ENCODE measurements at regions not wholly inside any gene's neighbourhood (a gene's known extent, or its start where the extent isn't known, plus 50 kb on each side); places are given as distances from the start of the nearest gene placed in this dataset.
"Not testable (repeated sequence)": the region's sequence is repeated elsewhere in the genome, so short reads cannot be mapped to it uniquely, and the experiment has no call there.

- no peak overlapping the region for H3K4me3 ChIP-seq (ENCODE audit: low read length in 3 of 3)
- H3K27ac ChIP-seq (ENCODE audit: low read depth, low read length): no peak overlapping the region
- no peak overlapping the region for H3K9ac ChIP-seq (ENCODE audit: low read depth in 1 of 3, low read length in 3 of 3)
- H3K36me3 ChIP-seq (ENCODE audit: control insufficient read depth in 3 of 3, insufficient read depth in 3 of 3, low read length in 3 of 3): no peaks in the 10 kb centered on the region
- no peaks in the 10 kb centered on the region for H3K9me3 ChIP-seq (ENCODE audit: control insufficient read depth in 3 of 3, low read length in 3 of 3)
- H3K4me1 ChIP-seq (ENCODE audit: control insufficient read depth in 3 of 3, insufficient read depth in 3 of 3, low read length in 3 of 3): peaks cover 17 to 30% (median 21%) of the 10 kb centered on the region in 3 donors
- no peaks in the 10 kb centered on the region for H3K27me3 ChIP-seq (ENCODE audit: control insufficient read depth in 3 of 3, insufficient read depth in 3 of 3, low read length in 3 of 3)
These were observed 92.3 kb upstream of the CD44 start for GRCh38 chr11:35046681-35047080.

GRCh38 chr11:35047179-35047578 is 91.8 kb upstream of the CD44 start:
- no peak overlapping the region for H3K27ac ChIP-seq (ENCODE audit: low read depth, low read length)
- no peaks in the 10 kb centered on the region for H3K9me3 ChIP-seq (ENCODE audit: control insufficient read depth in 3 of 3, low read length in 3 of 3)

GRCh38 chr11:35047769-35048168 is 91.2 kb upstream of the CD44 start:
- H3K9ac ChIP-seq (ENCODE audit: low read depth in 1 of 3, low read length in 3 of 3): no peak overlapping the region
- H3K4me1 ChIP-seq (ENCODE audit: control insufficient read depth in 3 of 3, insufficient read depth in 3 of 3, low read length in 3 of 3): peaks cover 9 to 19% (median 13%) of the 10 kb centered on the region in 3 donors
- H3K27me3 ChIP-seq (ENCODE audit: control insufficient read depth in 3 of 3, insufficient read depth in 3 of 3, low read length in 3 of 3): no peaks in the 10 kb centered on the region
- no peaks in the 10 kb centered on the region for H3K9me3 ChIP-seq (ENCODE audit: control insufficient read depth in 3 of 3, low read length in 3 of 3)
- no peak overlapping the region for H3K27ac ChIP-seq (ENCODE audit: low read depth, low read length)
- no peak overlapping the region for H3K4me3 ChIP-seq (ENCODE audit: low read length in 3 of 3)
- no peaks in the 10 kb centered on the region for H3K36me3 ChIP-seq (ENCODE audit: control insufficient read depth in 3 of 3, insufficient read depth in 3 of 3, low read length in 3 of 3)

More at GRCh38 chr11:35047179-35047578, 91.8 kb upstream of the CD44 start:
- Histone ChIP-seq H3K9ac (ENCODE audit: low read depth in 1 of 3, low read length in 3 of 3) (no peak overlapping the region), H3K27me3 (ENCODE audit: control insufficient read depth in 3 of 3, insufficient read depth in 3 of 3, low read length in 3 of 3) (no peaks in the 10 kb centered on the region), H3K4me1 (ENCODE audit: control insufficient read depth in 3 of 3, insufficient read depth in 3 of 3, low read length in 3 of 3) (peaks cover 15 to 25% (median 19%) of the 10 kb centered on the region in 3 donors), H3K4me3 (ENCODE audit: low read length in 3 of 3) (no peak overlapping the region), H3K36me3 (ENCODE audit: control insufficient read depth in 3 of 3, insufficient read depth in 3 of 3, low read length in 3 of 3) (no peaks in the 10 kb centered on the region)

- H3K9ac ChIP-seq (ENCODE audit: low read depth in 1 of 3, low read length in 3 of 3); H3K4me3 ChIP-seq (ENCODE audit: low read length in 3 of 3); H3K27ac ChIP-seq (ENCODE audit: low read depth, low read length); H3K27me3 ChIP-seq (ENCODE audit: control insufficient read depth in 3 of 3, insufficient read depth in 3 of 3, low read length in 3 of 3); H3K9me3 ChIP-seq (ENCODE audit: control insufficient read depth in 3 of 3, low read length in 3 of 3); H3K36me3 ChIP-seq (ENCODE audit: control insufficient read depth in 3 of 3, insufficient read depth in 3 of 3, low read length in 3 of 3): not testable (repeated sequence)
- H3K4me1 ChIP-seq (ENCODE audit: control insufficient read depth in 3 of 3, insufficient read depth in 3 of 3, low read length in 3 of 3): peaks cover 6 to 13% (median 8%) of the 10 kb centered on the region in 3 donors
These were observed 90.6 kb upstream of the CD44 start for GRCh38 chr11:35048346-35048745.

- Histone ChIP-seq H3K27ac (ENCODE audit: low read depth, low read length) (no peak overlapping the region), H3K9ac (ENCODE audit: low read depth in 1 of 3, low read length in 3 of 3) (no peak overlapping the region), H3K4me3 (ENCODE audit: low read length in 3 of 3) (no peak overlapping the region), H3K36me3 (ENCODE audit: control insufficient read depth in 3 of 3, insufficient read depth in 3 of 3, low read length in 3 of 3) (no peaks in the 10 kb centered on the region), H3K27me3 (ENCODE audit: control insufficient read depth in 3 of 3, insufficient read depth in 3 of 3, low read length in 3 of 3) (no peaks in the 10 kb centered on the region), H3K9me3 (ENCODE audit: control insufficient read depth in 3 of 3, low read length in 3 of 3) (no peaks in the 10 kb centered on the region), H3K4me1 (ENCODE audit: control insufficient read depth in 3 of 3, insufficient read depth in 3 of 3, low read length in 3 of 3) (no peaks in the 10 kb centered on the region)
These were observed 89.0 kb upstream of the CD44 start for GRCh38 chr11:35049859-35050531.

GRCh38 chr11:35050541-35050995 is 88.4 kb upstream of the CD44 start:
- Histone ChIP-seq H3K36me3 (ENCODE audit: control insufficient read depth in 3 of 3, insufficient read depth in 3 of 3, low read length in 3 of 3) (no peaks in the 10 kb centered on the region), H3K9me3 (ENCODE audit: control insufficient read depth in 3 of 3, low read length in 3 of 3) (no peaks in the 10 kb centered on the region), H3K27me3 (ENCODE audit: control insufficient read depth in 3 of 3, insufficient read depth in 3 of 3, low read length in 3 of 3) (no peaks in the 10 kb centered on the region), H3K27ac (ENCODE audit: low read depth, low read length) (no peak overlapping the region), H3K4me3 (ENCODE audit: low read length in 3 of 3) (no peak overlapping the region), H3K9ac (ENCODE audit: low read depth in 1 of 3, low read length in 3 of 3) (no peak overlapping the region), H3K4me1 (ENCODE audit: control insufficient read depth in 3 of 3, insufficient read depth in 3 of 3, low read length in 3 of 3) (no peaks in the 10 kb centered on the region)

GRCh38 chr11:35056391-35057093 is 82.4 kb upstream of the CD44 start:
- Histone ChIP-seq H3K36me3 (ENCODE audit: control insufficient read depth in 3 of 3, insufficient read depth in 3 of 3, low read length in 3 of 3) (no peaks in the 10 kb centered on the region), H3K4me1 (ENCODE audit: control insufficient read depth in 3 of 3, insufficient read depth in 3 of 3, low read length in 3 of 3) (no peaks in the 10 kb centered on the region), H3K9ac (ENCODE audit: low read depth in 1 of 3, low read length in 3 of 3) (no peak overlapping the region), H3K27me3 (ENCODE audit: control insufficient read depth in 3 of 3, insufficient read depth in 3 of 3, low read length in 3 of 3) (no peaks in the 10 kb centered on the region), H3K4me3 (ENCODE audit: low read length in 3 of 3) (no peak overlapping the region), H3K27ac (ENCODE audit: low read depth, low read length) (no peak overlapping the region), H3K9me3 (ENCODE audit: control insufficient read depth in 3 of 3, low read length in 3 of 3) (no peaks in the 10 kb centered on the region)

- Histone ChIP-seq H3K27me3 (ENCODE audit: control insufficient read depth in 3 of 3, insufficient read depth in 3 of 3, low read length in 3 of 3) (no peaks in the 10 kb centered on the region), H3K9ac (ENCODE audit: low read depth in 1 of 3, low read length in 3 of 3) (no peak overlapping the region), H3K4me3 (ENCODE audit: low read length in 3 of 3) (no peak overlapping the region), H3K9me3 (ENCODE audit: control insufficient read depth in 3 of 3, low read length in 3 of 3) (no peaks in the 10 kb centered on the region), H3K27ac (ENCODE audit: low read depth, low read length) (no peak overlapping the region), H3K36me3 (ENCODE audit: control insufficient read depth in 3 of 3, insufficient read depth in 3 of 3, low read length in 3 of 3) (no peaks in the 10 kb centered on the region), H3K4me1 (ENCODE audit: control insufficient read depth in 3 of 3, insufficient read depth in 3 of 3, low read length in 3 of 3) (no peaks in the 10 kb centered on the region)
These were observed 80.9 kb upstream of the CD44 start for GRCh38 chr11:35057926-35058668.

GRCh38 chr11:35058669-35059434 is 80.1 kb upstream of the CD44 start:
- H3K27me3 ChIP-seq (ENCODE audit: control insufficient read depth in 3 of 3, insufficient read depth in 3 of 3, low read length in 3 of 3): no peaks in the 10 kb centered on the region
- no peaks in the 10 kb centered on the region for H3K4me1 ChIP-seq (ENCODE audit: control insufficient read depth in 3 of 3, insufficient read depth in 3 of 3, low read length in 3 of 3)
- H3K36me3 ChIP-seq (ENCODE audit: control insufficient read depth in 3 of 3, insufficient read depth in 3 of 3, low read length in 3 of 3): no peaks in the 10 kb centered on the region
- H3K9ac ChIP-seq (ENCODE audit: low read depth in 1 of 3, low read length in 3 of 3): no peak overlapping the region
- no peaks in the 10 kb centered on the region for H3K9me3 ChIP-seq (ENCODE audit: control insufficient read depth in 3 of 3, low read length in 3 of 3)
- H3K4me3 ChIP-seq (ENCODE audit: low read length in 3 of 3): no peak overlapping the region
- no peak overlapping the region for H3K27ac ChIP-seq (ENCODE audit: low read depth, low read length)
